Activated T-helper 1 cell treated with anti-CD3 and anti-CD28 coated beads, Interleukin-2, amount 50 U/mL, for 16 hours (primary cell): ENCODE measurements at regions not wholly inside any gene's neighbourhood (a gene's known extent, or its start where the extent isn't known, plus 50 kb on each side); places are given as distances from the start of the nearest gene placed in this dataset.
"Not testable (repeated sequence)": the region's sequence is repeated elsewhere in the genome, so short reads cannot be mapped to it uniquely, and the experiment has no call there.

Experiments used
- DNase-seq, 2 donors: peaks; one replicate each; pipeline ENCODE4 v3.0.0-alpha.2; 2020; ENCODE audit warnings: low read depth in 1 of 2, low spot score in 1 of 2

- no peak for DNase-seq
These were observed 1089.9 kb upstream of the SLC39A10 start for GRCh38 chr2:194566907-194567660.

- no peak for DNase-seq
These were observed 1092.6 kb upstream of the SLC39A10 start for GRCh38 chr2:194564422-194564821.

- no peak for DNase-seq
These were observed 1094.7 kb upstream of the SLC39A10 start for GRCh38 chr2:194562329-194562728.

- no peak for DNase-seq
These were observed 1097.1 kb upstream of the SLC39A10 start for GRCh38 chr2:194559964-194560363.

GRCh38 chr2:194559523-194559922 is 1097.5 kb upstream of the SLC39A10 start:
- DNase-seq: no peak

- no peak for DNase-seq
These were observed 1099.0 kb upstream of the SLC39A10 start for GRCh38 chr2:194557993-194558392.

- DNase-seq: no peak
These were observed 1100.4 kb upstream of the SLC39A10 start for GRCh38 chr2:194556629-194557028.

GRCh38 chr2:194553980-194554379 is 1103.0 kb upstream of the SLC39A10 start:
- no peak for DNase-seq

GRCh38 chr2:194550702-194551101 is 1106.3 kb upstream of the SLC39A10 start:
- no peak for DNase-seq

GRCh38 chr2:194549387-194549786 is 1107.6 kb upstream of the SLC39A10 start:
- DNase-seq: no peak

- DNase-seq: no peak
These were observed 1111.0 kb upstream of the SLC39A10 start for GRCh38 chr2:194545978-194546377.

GRCh38 chr2:194539425-194539824 is 1117.6 kb upstream of the SLC39A10 start:
- no peak for DNase-seq

GRCh38 chr2:194526121-194526520 is 1130.9 kb upstream of the SLC39A10 start:
- DNase-seq: no peak

GRCh38 chr2:194514281-194514680 is 1142.7 kb upstream of the SLC39A10 start:
- DNase-seq: no peak

GRCh38 chr2:194511070-194511469 is 1146.0 kb upstream of the SLC39A10 start:
- DNase-seq: not testable (repeated sequence)

- DNase-seq: not testable (repeated sequence)
These were observed 1152.2 kb upstream of the SLC39A10 start for GRCh38 chr2:194504876-194505275.

- no peak for DNase-seq
These were observed 1162.0 kb upstream of the SLC39A10 start for GRCh38 chr2:194495046-194495445.

GRCh38 chr2:194494401-194494800 is 1162.6 kb upstream of the SLC39A10 start:
- DNase-seq: no peak

- DNase-seq: no peak
These were observed 1165.5 kb upstream of the SLC39A10 start for GRCh38 chr2:194491409-194492115.

GRCh38 chr2:194486326-194486725 is 1170.7 kb upstream of the SLC39A10 start:
- DNase-seq: no peak

GRCh38 chr2:194483041-194483440 is 1174.0 kb upstream of the SLC39A10 start:
- no peak for DNase-seq

GRCh38 chr2:194465641-194466040 is 1191.4 kb upstream of the SLC39A10 start:
- no peak for DNase-seq
